ENCODE measurements at regions not wholly inside any gene's neighbourhood (a gene's known extent, or its start where the extent isn't known, plus 50 kb on each side); places are given as distances from the start of the nearest gene placed in this dataset.

GRCh38 chr13:107276936-107277335 lies 709.0 kb upstream of the ARGLU1 start:
- intact Hi-C loops (cut with DNase I) = no loop called here
- Histone ChIP-seq H3K4me1 (no peaks in the 10 kb centered on the region), H3K36me3 (no peaks in the 10 kb centered on the region), H3K27me3 (no peaks in the 10 kb centered on the region), H3K4me3 (no peak overlapping the region), H3K9me3 (no peaks in the 10 kb centered on the region), H3K27ac (replicated peaks in 1 of 4) (no peak overlapping the region)
- TF ChIP-seq EP300 (IDR thresholded peaks at IDR 0.05) (no peak), POLR2A (IDR thresholded peaks at IDR 0.05; ENCODE audit: low read depth) (no peak), POLR2AphosphoS5 (IDR thresholded peaks at IDR 0.05) (no peak), CTCF (IDR thresholded peaks at IDR 0.05) (no peak)
- 73% methylated on average over 2 of the region's 2 CpGs for WGBS
- no peak for DNase-seq (ENCODE audit: extremely low spot score)

- H3K4me1 ChIP-seq = no peaks in the 10 kb centered on the region
- no peaks in the 10 kb centered on the region for H3K36me3 ChIP-seq
- no peak overlapping the region for H3K4me3 ChIP-seq
- H3K9me3 ChIP-seq = no peaks in the 10 kb centered on the region
- H3K27me3 ChIP-seq = no peaks in the 10 kb centered on the region
- WGBS = 87% methylated on average over 6 of the region's 6 CpGs
- H3K27ac ChIP-seq (replicated peaks in 1 of 4) = no peak overlapping the region
- intact Hi-C loops (cut with DNase I) = no loop called here
- TF ChIP-seq POLR2A (IDR thresholded peaks at IDR 0.05; ENCODE audit: low read depth) = no peak
- TF ChIP-seq POLR2AphosphoS5 (IDR thresholded peaks at IDR 0.05) = no peak
- TF ChIP-seq EP300 (IDR thresholded peaks at IDR 0.05) = no peak
- TF ChIP-seq CTCF (IDR thresholded peaks at IDR 0.05) = no peak
- no peak for DNase-seq (ENCODE audit: extremely low spot score)
Measured at GRCh38 chr13:107275945-107276614, 708.1 kb upstream of the ARGLU1 start.

GRCh38 chr13:107275312-107275711 lies 707.4 kb upstream of the ARGLU1 start:
- Histone ChIP-seq H3K27ac (replicated peaks in 1 of 4) (no peak overlapping the region), H3K27me3 (no peaks in the 10 kb centered on the region), H3K4me3 (no peak overlapping the region), H3K36me3 (no peaks in the 10 kb centered on the region), H3K4me1 (no peaks in the 10 kb centered on the region), H3K9me3 (no peaks in the 10 kb centered on the region)
- intact Hi-C loops (cut with DNase I) = no loop called here
- DNase-seq (ENCODE audit: extremely low spot score) = no peak
- TF ChIP-seq POLR2AphosphoS5 (IDR thresholded peaks at IDR 0.05) = no peak
- TF ChIP-seq EP300 (IDR thresholded peaks at IDR 0.05) = no peak
- TF ChIP-seq POLR2A (IDR thresholded peaks at IDR 0.05; ENCODE audit: low read depth) = no peak
- no peak for TF ChIP-seq CTCF (IDR thresholded peaks at IDR 0.05)
- 73% methylated on average over 4 of the region's 4 CpGs for WGBS

GRCh38 chr13:107271227-107271626 lies 703.3 kb upstream of the ARGLU1 start:
- Histone ChIP-seq H3K4me1 (no peaks in the 10 kb centered on the region), H3K36me3 (no peaks in the 10 kb centered on the region), H3K4me3 (no peak overlapping the region), H3K27ac (replicated peaks in 1 of 4) (no peak overlapping the region), H3K27me3 (no peaks in the 10 kb centered on the region), H3K9me3 (no peaks in the 10 kb centered on the region)
- no peak for DNase-seq (ENCODE audit: extremely low spot score)
- TF ChIP-seq POLR2A (IDR thresholded peaks at IDR 0.05; ENCODE audit: low read depth) (no peak), CTCF (IDR thresholded peaks at IDR 0.05) (no peak), EP300 (IDR thresholded peaks at IDR 0.05) (no peak), POLR2AphosphoS5 (IDR thresholded peaks at IDR 0.05) (no peak)
- WGBS = 29% methylated on average over 2 of the region's 2 CpGs
- intact Hi-C loops (cut with DNase I) = no loop called here

GRCh38 chr13:107266657-107267056 lies 698.7 kb upstream of the ARGLU1 start:
- intact Hi-C loops (cut with DNase I) = no loop called here
- no peak for DNase-seq (ENCODE audit: extremely low spot score)
- H3K9me3 ChIP-seq = no peaks in the 10 kb centered on the region
- WGBS = 91% methylated on average over 1 of the region's 1 CpG
- TF ChIP-seq POLR2A (IDR thresholded peaks at IDR 0.05; ENCODE audit: low read depth) (no peak), CTCF (IDR thresholded peaks at IDR 0.05) (no peak), POLR2AphosphoS5 (IDR thresholded peaks at IDR 0.05) (no peak), EP300 (IDR thresholded peaks at IDR 0.05) (no peak)
- H3K36me3 ChIP-seq = no peaks in the 10 kb centered on the region
- H3K27ac ChIP-seq (replicated peaks in 1 of 4) = no peak overlapping the region
- no peaks in the 10 kb centered on the region for H3K4me1 ChIP-seq
- no peak overlapping the region for H3K4me3 ChIP-seq
- H3K27me3 ChIP-seq = peaks cover 0 to under 1% (median 0%) of the 10 kb centered on the region in 4 donors
